ENCODE measurements at regions not wholly inside any gene's neighbourhood (a gene's known extent, or its start where the extent isn't known, plus 50 kb on each side); places are given as distances from the start of the nearest gene placed in this dataset.

DNA sequence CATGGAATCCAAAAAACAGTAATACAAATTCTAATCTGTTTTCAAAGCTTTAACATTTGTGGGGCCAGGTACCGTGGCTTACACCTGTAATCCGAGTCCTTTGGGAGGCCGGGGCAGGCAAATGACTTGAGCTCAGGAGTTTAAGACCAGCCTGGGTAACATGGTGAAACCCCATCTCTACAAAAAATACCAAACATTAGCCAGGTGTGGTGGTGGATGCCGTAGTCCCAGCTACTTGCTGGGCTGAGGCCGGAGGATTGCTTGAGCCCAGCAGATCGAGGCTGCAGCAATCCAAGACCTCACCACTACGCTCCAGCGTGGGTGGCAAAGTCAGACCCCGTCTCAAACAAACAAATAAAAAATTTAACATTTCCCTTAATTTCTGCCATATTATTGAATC, 74.3 kb upstream of the SALL3 start:
- DNase-seq (ENCODE audit: low read depth), result no peak

- no peak for DNase-seq (ENCODE audit: low read depth)
Measured at GRCh38 chr18:78906066-78906465, 73.6 kb upstream of the SALL3 start.

- no peak for DNase-seq (ENCODE audit: low read depth)
Measured at GRCh38 chr18:78908462-78909260, 71.0 kb upstream of the SALL3 start.

GRCh38 chr18:78911751-78912283, 67.8 kb upstream of the SALL3 start:
- no peak for DNase-seq (ENCODE audit: low read depth)

GRCh38 chr18:78912336-78912735, 67.3 kb upstream of the SALL3 start:
- DNase-seq (ENCODE audit: low read depth), result no peak

GRCh38 chr18:78912844-78913243, 66.8 kb upstream of the SALL3 start:
- no peak for DNase-seq (ENCODE audit: low read depth)

DNA sequence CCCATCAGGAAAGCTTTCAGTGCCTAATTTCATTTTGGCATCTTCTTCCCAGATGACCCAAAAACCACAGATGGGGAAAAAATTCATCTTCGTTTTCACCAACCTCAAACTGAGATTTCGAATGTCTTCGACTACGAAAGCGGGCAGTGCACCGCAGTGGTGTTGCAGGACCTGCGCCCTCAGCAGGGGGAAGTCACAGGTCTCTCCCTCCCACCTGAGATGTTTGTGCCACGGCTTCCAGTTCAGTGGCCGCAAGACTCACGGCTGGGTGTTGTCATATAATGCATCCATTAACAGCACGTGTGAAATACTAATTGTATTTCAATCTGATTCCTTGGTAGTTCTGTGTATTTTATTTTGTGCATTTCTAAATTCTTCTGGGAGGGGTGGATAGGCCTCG, 66.2 kb upstream of the SALL3 start:
- no peak for DNase-seq (ENCODE audit: low read depth)

- no peak for DNase-seq (ENCODE audit: low read depth)
Measured at GRCh38 chr18:78913830-78914231, 65.8 kb upstream of the SALL3 start.

DNA sequence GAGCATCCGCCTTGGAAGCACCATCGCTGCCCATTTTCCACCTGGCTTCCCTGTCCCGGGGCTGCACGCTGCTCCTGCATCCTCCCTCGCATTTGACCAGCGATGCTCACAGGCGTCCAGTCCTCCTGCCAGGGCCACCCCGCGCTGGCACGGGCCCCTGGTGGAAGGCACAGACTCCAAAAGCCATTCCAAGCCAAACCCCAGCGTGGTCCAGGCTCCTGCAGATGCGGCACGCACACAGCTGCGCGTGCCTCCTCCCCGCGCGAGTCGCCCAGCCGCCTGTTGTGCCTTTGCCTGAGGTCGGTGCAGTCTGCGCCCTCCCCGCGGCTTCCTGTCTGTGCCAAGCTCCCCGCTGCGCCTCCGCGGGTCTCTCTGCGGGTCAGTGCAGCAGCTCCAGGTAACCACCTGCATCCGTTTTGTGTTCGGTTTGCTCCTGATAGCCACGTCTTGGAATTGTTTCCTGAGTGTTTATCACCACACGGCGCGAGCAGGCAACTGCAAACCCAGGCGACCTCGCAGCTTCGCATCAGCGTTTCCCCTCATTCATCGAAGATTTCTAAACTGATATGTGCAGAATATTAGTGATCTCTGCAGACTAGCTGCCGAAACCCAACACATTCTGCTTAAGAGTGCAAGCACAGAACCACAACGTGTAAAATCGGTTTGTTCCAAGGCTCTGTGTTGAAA, 65.2 kb upstream of the SALL3 start:
- DNase-seq (ENCODE audit: low read depth), result no peak

GRCh38 chr18:78915446-78916008, 64.1 kb upstream of the SALL3 start:
- DNase-seq (ENCODE audit: low read depth), result no peak

DNA sequence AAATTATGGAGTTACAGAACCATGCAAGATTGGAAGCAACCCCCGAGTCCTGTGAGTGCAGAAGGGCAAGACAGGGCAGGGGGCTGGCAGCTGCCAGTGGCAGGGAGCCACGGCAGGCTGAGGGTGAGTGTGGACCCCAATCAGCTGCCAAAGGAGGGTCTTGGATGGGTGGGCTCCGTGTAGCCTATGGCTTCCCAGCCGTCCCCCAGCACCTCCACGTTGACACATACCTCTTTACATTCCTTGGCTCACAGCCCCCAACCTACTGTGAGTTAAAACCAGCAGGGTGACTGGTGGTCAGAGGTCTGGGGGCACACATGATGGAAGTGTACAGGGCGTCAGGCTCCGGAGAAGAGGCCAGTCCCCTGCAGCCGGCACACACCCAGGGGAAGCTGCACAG, 60.9 kb upstream of the SALL3 start:
- no peak for DNase-seq (ENCODE audit: low read depth)

- no peak for DNase-seq (ENCODE audit: low read depth)
Measured at GRCh38 chr18:78919956-78920355, 59.7 kb upstream of the SALL3 start.

GRCh38 chr18:78920456-78921138, 59.0 kb upstream of the SALL3 start:
- DNase-seq (ENCODE audit: low read depth), result no peak

GRCh38 chr18:78922856-78923255, 56.8 kb upstream of the SALL3 start:
- no peak for DNase-seq (ENCODE audit: low read depth)

- DNase-seq (ENCODE audit: low read depth), result no peak
Measured at GRCh38 chr18:78924301-78924700, 55.3 kb upstream of the SALL3 start.

DNA sequence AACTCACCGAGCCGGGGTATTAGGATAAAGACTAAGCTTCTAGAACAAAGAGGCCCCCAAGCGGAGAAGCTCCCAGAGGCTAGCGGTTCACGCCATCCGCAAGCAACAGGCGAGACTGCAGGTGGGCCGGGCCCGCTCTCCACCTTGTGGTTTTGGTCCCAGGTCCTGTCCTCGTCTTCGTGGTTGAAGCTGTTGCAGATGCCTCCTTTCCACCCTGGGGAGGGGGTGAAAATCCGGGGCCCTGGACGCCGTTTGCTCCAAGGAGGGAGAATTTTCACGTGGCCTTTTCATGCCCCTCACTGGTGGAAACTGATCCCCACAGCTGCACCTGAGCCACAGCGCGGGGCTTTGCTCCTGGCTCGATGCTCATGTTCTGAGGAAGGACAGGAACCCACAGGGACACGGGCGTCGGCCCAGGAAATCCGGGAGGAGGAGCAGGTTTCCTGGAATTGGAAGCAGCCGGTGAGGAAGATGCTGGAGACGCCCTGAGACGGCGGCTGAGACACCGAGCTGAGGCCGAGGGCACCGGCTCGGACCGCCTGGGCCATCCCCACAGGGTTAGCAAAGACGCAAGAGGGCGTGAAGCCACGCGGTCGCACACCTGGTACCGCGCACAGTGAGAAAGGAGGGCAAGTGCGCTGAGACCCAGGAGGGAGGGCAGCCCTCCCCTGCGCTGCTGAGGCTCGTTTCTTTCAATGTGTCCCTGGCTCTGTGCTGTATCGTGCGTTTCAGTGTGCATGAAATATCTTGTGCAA, 54.7 kb upstream of the SALL3 start:
- DNase-seq (ENCODE audit: low read depth), result no peak

DNA sequence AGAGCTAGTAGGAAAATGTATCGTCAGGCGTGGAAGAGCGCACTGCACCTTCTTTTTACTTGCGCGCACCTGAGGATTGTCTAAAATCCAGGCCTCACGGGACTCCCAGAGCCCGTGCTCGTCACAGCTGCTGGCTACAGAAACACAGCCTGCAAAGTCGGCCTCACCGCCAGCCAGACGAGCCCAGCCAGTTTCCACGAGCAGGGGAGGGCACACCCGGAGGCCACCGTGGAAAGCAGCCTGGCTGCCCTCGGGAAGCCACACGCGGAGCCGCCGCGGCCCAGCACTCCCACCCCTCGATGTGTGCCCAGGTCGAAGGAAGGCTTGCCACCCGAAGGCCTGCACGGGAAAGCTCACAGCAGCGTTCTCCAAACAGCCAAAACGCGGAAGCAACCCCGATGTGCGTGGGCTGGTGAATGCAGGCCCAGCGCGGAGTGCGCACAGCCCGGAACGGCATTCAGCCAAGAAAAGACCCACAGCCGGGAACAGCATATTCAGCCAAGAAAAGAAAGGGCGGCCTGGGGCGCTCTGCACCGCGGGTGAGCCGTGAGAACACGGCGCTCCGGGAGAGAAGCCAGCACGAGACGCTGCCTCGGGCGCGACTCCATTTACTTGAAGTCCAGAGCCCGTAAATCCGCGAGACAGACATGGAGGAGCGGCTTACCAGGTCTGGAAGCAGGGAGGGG, 53.9 kb upstream of the SALL3 start:
- no peak for DNase-seq (ENCODE audit: low read depth)

DNA sequence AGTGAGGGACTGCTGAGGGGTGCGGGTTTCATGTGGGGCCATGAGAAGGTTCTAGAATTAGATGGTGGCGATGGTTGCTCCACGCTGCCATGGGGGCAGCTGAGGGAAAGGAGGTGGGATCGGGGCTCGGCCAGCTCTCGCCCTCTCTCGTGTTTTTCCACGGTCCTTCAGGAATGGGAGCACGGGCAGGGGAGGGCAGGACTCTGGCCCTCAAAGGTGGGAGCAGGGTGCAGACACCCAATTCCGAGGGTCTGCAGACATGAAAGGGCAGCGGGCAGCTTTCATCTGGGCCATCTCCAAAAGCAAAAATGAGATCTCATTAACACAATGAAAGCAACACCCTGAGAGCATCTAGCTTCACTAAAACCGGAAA, 53.4 kb upstream of the SALL3 start:
- DNase-seq (ENCODE audit: low read depth), result no peak

DNA sequence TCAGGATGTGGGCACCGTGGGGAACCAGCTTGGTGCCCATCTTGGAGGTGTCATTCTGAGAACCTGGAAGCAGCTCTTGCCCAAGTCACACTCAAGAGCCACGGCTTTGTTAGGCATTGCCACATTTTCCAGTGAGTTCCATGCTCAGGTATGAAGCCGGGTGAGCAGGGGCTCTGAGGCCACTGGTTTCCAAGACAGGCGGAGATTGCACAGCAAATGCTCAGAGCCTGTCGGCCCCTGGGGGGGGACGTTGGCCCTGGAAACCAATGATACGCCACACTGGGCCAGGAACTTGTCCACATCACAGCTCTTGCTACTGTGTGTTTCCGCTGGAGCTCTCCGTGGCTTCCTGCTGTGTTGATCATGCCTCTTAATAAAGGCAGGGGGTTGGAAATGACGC, 52.5 kb upstream of the SALL3 start:
- DNase-seq (ENCODE audit: low read depth), result no peak

DNA sequence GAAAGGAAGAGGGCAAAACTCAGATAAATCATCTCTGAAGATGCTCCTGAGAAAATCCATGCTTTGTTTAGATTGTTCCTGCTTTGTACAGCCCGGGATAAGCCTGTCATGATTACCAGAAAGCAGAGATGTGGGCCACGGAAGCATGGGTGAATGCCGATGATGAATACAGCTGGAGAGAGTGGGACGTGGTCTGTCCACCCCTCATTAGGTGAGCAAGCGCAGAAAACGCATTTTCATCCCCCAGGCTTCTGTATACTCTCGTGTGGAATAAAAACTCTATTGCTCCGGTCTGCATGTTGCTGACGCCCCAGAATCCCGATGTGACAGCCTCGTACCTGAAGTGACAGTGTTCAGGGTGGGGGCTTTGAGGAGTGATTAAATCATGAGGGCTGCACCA, 52.0 kb upstream of the SALL3 start:
- DNase-seq (ENCODE audit: low read depth), result no peak

GRCh38 chr18:78928076-78928475, 51.5 kb upstream of the SALL3 start:
- DNase-seq (ENCODE audit: low read depth), result no peak
